ENCODE measurements at regions not wholly inside any gene's neighbourhood (a gene's known extent, or its start where the extent isn't known, plus 50 kb on each side); places are given as distances from the start of the nearest gene placed in this dataset.

GRCh38 chr4:147328189-147328588 lies 152.7 kb upstream of the EDNRA start:
- intact Hi-C loops (cut with DNase I; ENCODE audit: low total_unique reads), result no loop called here
- 90 to 97% (median 93%) methylated on average over 2 of the region's 2 CpGs for WGBS, 5 donors

GRCh38 chr4:147328756-147329446 lies 152.0 kb upstream of the EDNRA start:
- Histone ChIP-seq H3K36me3 (no peaks in the 10 kb centered on the region), H3K27me3 (no peaks in the 10 kb centered on the region), H3K4me1 (no peaks in the 10 kb centered on the region), H3K9me3 (no peaks in the 10 kb centered on the region), H3K27ac (no peak overlapping the region), H3K4me3 (no peak overlapping the region)
- TF ChIP-seq CTCF (IDR thresholded peaks at IDR 0.05) (no peak), EP300 (IDR thresholded peaks at IDR 0.05) (no peak), POLR2AphosphoS5 (IDR thresholded peaks at IDR 0.05) (no peak), POLR2A (IDR thresholded peaks at IDR 0.05) (no peak)
- DNase-seq, result no peak
- intact Hi-C loops (cut with DNase I; ENCODE audit: low total_unique reads), result no loop called here
- WGBS, 5 donors, result 72 to 79% (median 78%) methylated on average over 8 of the region's 8 CpGs

More at GRCh38 chr4:147328189-147328588, 152.7 kb upstream of the EDNRA start:
- H3K27me3 ChIP-seq, result no peaks in the 10 kb centered on the region
- no peaks in the 10 kb centered on the region for H3K36me3 ChIP-seq
- no peak overlapping the region for H3K27ac ChIP-seq
- TF ChIP-seq EP300 (IDR thresholded peaks at IDR 0.05) (no peak), CTCF (IDR thresholded peaks at IDR 0.05) (no peak), POLR2A (IDR thresholded peaks at IDR 0.05) (no peak)
- no peaks in the 10 kb centered on the region for H3K9me3 ChIP-seq
- no peaks in the 10 kb centered on the region for H3K4me1 ChIP-seq
- no peak for DNase-seq
- no peak overlapping the region for H3K4me3 ChIP-seq

GRCh38 chr4:147332091-147332490 lies 148.8 kb upstream of the EDNRA start:
- peaks cover 0 to 5% (median 0%) of the 10 kb centered on the region in 4 donors for H3K4me1 ChIP-seq
- no peak overlapping the region for H3K4me3 ChIP-seq
- H3K27me3 ChIP-seq, result no peaks in the 10 kb centered on the region
- H3K36me3 ChIP-seq, result no peaks in the 10 kb centered on the region
- no peak overlapping the region for H3K27ac ChIP-seq
- intact Hi-C loops (cut with DNase I; ENCODE audit: low total_unique reads), result no loop called here
- DNase-seq, result peak in 1 of 2 donors; percentile 57
- 87 to 100% (median 95%) methylated on average over 1 of the region's 1 CpG for WGBS, 5 donors
- no peak for TF ChIP-seq EP300 (IDR thresholded peaks at IDR 0.05)
- no peak for TF ChIP-seq CTCF (IDR thresholded peaks at IDR 0.05)
- no peak for TF ChIP-seq POLR2AphosphoS5 (IDR thresholded peaks at IDR 0.05)
- no peak for TF ChIP-seq POLR2A (IDR thresholded peaks at IDR 0.05)
- H3K9me3 ChIP-seq, result no peaks in the 10 kb centered on the region

GRCh38 chr4:147334478-147334877 lies 146.4 kb upstream of the EDNRA start:
- Histone ChIP-seq H3K9me3 (no peaks in the 10 kb centered on the region), H3K27ac (peak overlapping the region in 1 of 5 donors; percentile 14), H3K4me3 (no peak overlapping the region), H3K27me3 (no peaks in the 10 kb centered on the region), H3K4me1 (peaks cover 0 to 5% (median 0%) of the 10 kb centered on the region in 4 donors), H3K36me3 (no peaks in the 10 kb centered on the region)
- peak in 1 of 2 donors; percentile 29 for DNase-seq
- intact Hi-C loops (cut with DNase I; ENCODE audit: low total_unique reads), result no loop called here
- WGBS, 5 donors, result 26 to 50% (median 34%) methylated on average over 1 of the region's 1 CpG
- TF ChIP-seq POLR2AphosphoS5 (IDR thresholded peaks at IDR 0.05), result no peak
- TF ChIP-seq EP300 (IDR thresholded peaks at IDR 0.05), result no peak
- TF ChIP-seq POLR2A (IDR thresholded peaks at IDR 0.05), result no peak
- no peak for TF ChIP-seq CTCF (IDR thresholded peaks at IDR 0.05)
